HEK293 (cell line): ENCODE measurements at regions not wholly inside any gene's neighbourhood (a gene's known extent, or its start where the extent isn't known, plus 50 kb on each side); places are given as distances from the start of the nearest gene placed in this dataset.

Source experiments
- CTCF ChIA-PET: fragments of 350-600 bp; formaldehyde crosslinking; extraction: SDS; loops from one replicate; lab custom pipeline; 2021; ENCODE audit warnings: antibody characterized with exemption; lab: Yijun Ruan, JAX
- POLR2A ChIA-PET: fragments of 300-600 bp; formaldehyde crosslinking; extraction: SDS; loops from one replicate; lab custom pipeline; 2020; ENCODE audit warnings: antibody characterized with exemption, inconsistent platforms; lab: Yijun Ruan, JAX
- H3K27ac ChIP-seq: fragments of 200-500 bp; sonication (Bioruptor generic); 2 replicates; pipeline ENCODE4 v1.5.1; 2014; ENCODE audit warnings: low read depth, low read length, control low read depth, inconsistent platforms; ENCODE audit errors: extremely low read depth
- H3K36me3 ChIP-seq, 2 experiments: fragments of 200-500 bp in 1 of 2; sonication (Bioruptor generic) in 1 of 2; 1 replicate in 1 of 2; 2 replicates in 1 of 2; pipeline ENCODE4 v1.5.1; 2014 to 2017; ENCODE audit warnings: inconsistent platforms in 2 of 2, low read length in 2 of 2; ENCODE audit not compliant: control insufficient read depth in 2 of 2, insufficient read depth in 1 of 2
- H3K4me1 ChIP-seq: fragments of 200-500 bp; sonication (Bioruptor generic); 2 replicates; pipeline ENCODE4 v1.5.1; 2014; ENCODE audit warnings: mild to moderate bottlenecking, low read length, inconsistent platforms; ENCODE audit not compliant: control insufficient read depth, insufficient read depth
- H3K4me3 ChIP-seq: 2 replicates; pipeline ENCODE4 v1.5.1; 2011; ENCODE audit warnings: low read depth, mild to moderate bottlenecking, control low read depth, low read length, moderate library complexity
- H3K9me3 ChIP-seq: fragments of 200-500 bp; sonication (Bioruptor generic); 2 replicates; pipeline ENCODE4 v1.5.1; 2014; ENCODE audit warnings: low read depth, low read length, inconsistent platforms; ENCODE audit not compliant: control insufficient read depth, insufficient read depth
- MYNN ChIP-seq: fragments of 450-650 bp; formaldehyde crosslinking; IDR thresholded peaks from 2 replicates; pipeline ENCODE4 v1.5.1; 2016; ENCODE audit warnings: missing biosample characterization, missing genetic modification characterization, borderline replicate concordance
- ZNF138 ChIP-seq: fragments of 450-650 bp; formaldehyde crosslinking; IDR thresholded peaks from 2 replicates; pipeline ENCODE4 v1.5.1; 2016; ENCODE audit warnings: missing biosample characterization, missing genetic modification characterization, borderline replicate concordance
- ZNF157 ChIP-seq: fragments of 450-650 bp; formaldehyde crosslinking; IDR thresholded peaks from 2 replicates; pipeline ENCODE4 v1.5.1; 2016; ENCODE audit warnings: missing biosample characterization, missing genetic modification characterization
- ZNF341 ChIP-seq: fragments of 450-650 bp; formaldehyde crosslinking; IDR thresholded peaks from 2 replicates; pipeline ENCODE4; 2016; ENCODE audit warnings: low read depth, missing biosample characterization, missing genetic modification characterization
- ZNF529 ChIP-seq: fragments of 450-650 bp; formaldehyde crosslinking; IDR thresholded peaks from 2 replicates; pipeline ENCODE4 v1.5.1; 2017; ENCODE audit warnings: missing genetic modification characterization, missing biosample characterization; ENCODE audit not compliant: insufficient replicate concordance
- ZNF747 ChIP-seq: fragments of 450-650 bp; formaldehyde crosslinking; IDR thresholded peaks from 2 replicates; pipeline ENCODE4 v1.5.1; 2016; ENCODE audit warnings: missing biosample characterization, missing genetic modification characterization
- ZNF76 ChIP-seq: fragments of 450-650 bp; formaldehyde crosslinking; IDR thresholded peaks from 2 replicates; pipeline ENCODE4; 2016; ENCODE audit warnings: low read depth, missing biosample characterization, missing genetic modification characterization, borderline replicate concordance
- TF ChIP-seq, protein P1 (sequence below): fragments of 450-650 bp; formaldehyde crosslinking; IDR thresholded peaks from 2 replicates; pipeline ENCODE4 v1.5.1; 2016; ENCODE audit warnings: missing biosample characterization, missing genetic modification characterization, borderline replicate concordance
- TF ChIP-seq, protein P2 (sequence below): fragments of 450-650 bp; IDR thresholded peaks from 2 replicates; pipeline ENCODE4 v1.5.1; 2018; ENCODE audit warnings: missing biosample characterization, missing genetic modification characterization
- TF ChIP-seq, protein P3 (sequence below): fragments of 450-650 bp; formaldehyde crosslinking; IDR thresholded peaks from 2 replicates; pipeline ENCODE4 v1.5.1; 2016; ENCODE audit warnings: missing biosample characterization, missing genetic modification characterization
- TF ChIP-seq, protein P4 (sequence below): fragments of 450-650 bp; formaldehyde crosslinking; conservative IDR thresholded peaks from 2 replicates; pipeline ENCODE4 v1.5.1; 2016; ENCODE audit warnings: low read depth, missing biosample characterization, missing genetic modification characterization
- TF ChIP-seq, protein P5 (sequence below): fragments of 450-650 bp; formaldehyde crosslinking; IDR thresholded peaks from 2 replicates; pipeline ENCODE4 v1.5.1; 2017; ENCODE audit warnings: missing biosample characterization, missing genetic modification characterization
- TF ChIP-seq, protein P6 (sequence below): fragments of 450-650 bp; formaldehyde crosslinking; IDR thresholded peaks from 2 replicates; pipeline ENCODE4 v1.5.1; 2017; ENCODE audit warnings: missing biosample characterization, missing genetic modification characterization

DNA sequence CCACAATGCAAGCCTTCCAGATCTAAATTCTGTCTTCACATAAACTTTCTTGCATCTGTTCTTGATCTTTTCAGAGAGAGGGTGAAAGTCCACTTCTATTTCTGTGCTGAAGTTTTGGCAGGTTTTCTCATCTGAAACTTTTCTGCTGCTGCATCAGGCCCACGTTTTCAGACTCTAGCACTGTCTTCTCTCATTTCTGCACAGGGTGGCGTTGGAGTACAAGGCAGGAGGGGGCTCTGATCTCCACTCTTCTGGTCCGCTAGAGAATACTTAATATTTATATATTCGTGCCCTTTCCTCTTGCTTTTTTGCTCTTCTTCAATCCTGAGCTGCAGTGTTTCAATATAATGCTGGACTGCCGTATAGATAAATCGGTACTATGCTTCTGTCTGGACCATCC, 204.0 kb upstream of the PRDM9 start:
- Histone ChIP-seq H3K4me1 (no peaks in the 10 kb centered on the region), H3K9me3 (no peaks in the 10 kb centered on the region; the same call in 1 of the 2 replicates), H3K27ac (no peak overlapping the region), H3K4me3 (no peak overlapping the region), H3K36me3 (no peaks in the 10 kb centered on the region)
- POLR2A ChIA-PET: no interaction called here
- CTCF ChIA-PET: no interaction called here
- TF ChIP-seq, protein P1, sequence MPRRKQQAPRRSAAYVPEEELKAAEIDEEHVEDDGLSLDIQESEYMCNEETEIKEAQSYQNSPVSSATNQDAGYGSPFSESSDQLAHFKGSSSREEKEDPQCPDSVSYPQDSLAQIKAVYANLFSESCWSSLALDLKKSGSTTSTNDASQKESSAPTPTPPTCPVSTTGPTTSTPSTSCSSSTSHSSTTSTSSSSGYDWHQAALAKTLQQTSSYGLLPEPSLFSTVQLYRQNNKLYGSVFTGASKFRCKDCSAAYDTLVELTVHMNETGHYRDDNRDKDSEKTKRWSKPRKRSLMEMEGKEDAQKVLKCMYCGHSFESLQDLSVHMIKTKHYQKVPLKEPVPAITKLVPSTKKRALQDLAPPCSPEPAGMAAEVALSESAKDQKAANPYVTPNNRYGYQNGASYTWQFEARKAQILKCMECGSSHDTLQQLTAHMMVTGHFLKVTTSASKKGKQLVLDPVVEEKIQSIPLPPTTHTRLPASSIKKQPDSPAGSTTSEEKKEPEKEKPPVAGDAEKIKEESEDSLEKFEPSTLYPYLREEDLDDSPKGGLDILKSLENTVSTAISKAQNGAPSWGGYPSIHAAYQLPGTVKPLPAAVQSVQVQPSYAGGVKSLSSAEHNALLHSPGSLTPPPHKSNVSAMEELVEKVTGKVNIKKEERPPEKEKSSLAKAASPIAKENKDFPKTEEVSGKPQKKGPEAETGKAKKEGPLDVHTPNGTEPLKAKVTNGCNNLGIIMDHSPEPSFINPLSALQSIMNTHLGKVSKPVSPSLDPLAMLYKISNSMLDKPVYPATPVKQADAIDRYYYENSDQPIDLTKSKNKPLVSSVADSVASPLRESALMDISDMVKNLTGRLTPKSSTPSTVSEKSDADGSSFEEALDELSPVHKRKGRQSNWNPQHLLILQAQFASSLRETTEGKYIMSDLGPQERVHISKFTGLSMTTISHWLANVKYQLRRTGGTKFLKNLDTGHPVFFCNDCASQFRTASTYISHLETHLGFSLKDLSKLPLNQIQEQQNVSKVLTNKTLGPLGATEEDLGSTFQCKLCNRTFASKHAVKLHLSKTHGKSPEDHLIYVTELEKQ (tag by site-specific recombination): no peak
- TF ChIP-seq ZNF747 (tag by site-specific recombination): no peak
- TF ChIP-seq, protein P2, sequence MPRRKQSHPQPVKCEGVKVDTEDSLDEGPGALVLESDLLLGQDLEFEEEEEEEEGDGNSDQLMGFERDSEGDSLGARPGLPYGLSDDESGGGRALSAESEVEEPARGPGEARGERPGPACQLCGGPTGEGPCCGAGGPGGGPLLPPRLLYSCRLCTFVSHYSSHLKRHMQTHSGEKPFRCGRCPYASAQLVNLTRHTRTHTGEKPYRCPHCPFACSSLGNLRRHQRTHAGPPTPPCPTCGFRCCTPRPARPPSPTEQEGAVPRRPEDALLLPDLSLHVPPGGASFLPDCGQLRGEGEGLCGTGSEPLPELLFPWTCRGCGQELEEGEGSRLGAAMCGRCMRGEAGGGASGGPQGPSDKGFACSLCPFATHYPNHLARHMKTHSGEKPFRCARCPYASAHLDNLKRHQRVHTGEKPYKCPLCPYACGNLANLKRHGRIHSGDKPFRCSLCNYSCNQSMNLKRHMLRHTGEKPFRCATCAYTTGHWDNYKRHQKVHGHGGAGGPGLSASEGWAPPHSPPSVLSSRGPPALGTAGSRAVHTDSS (tag by site-specific recombination): no peak
- TF ChIP-seq, protein P3, sequence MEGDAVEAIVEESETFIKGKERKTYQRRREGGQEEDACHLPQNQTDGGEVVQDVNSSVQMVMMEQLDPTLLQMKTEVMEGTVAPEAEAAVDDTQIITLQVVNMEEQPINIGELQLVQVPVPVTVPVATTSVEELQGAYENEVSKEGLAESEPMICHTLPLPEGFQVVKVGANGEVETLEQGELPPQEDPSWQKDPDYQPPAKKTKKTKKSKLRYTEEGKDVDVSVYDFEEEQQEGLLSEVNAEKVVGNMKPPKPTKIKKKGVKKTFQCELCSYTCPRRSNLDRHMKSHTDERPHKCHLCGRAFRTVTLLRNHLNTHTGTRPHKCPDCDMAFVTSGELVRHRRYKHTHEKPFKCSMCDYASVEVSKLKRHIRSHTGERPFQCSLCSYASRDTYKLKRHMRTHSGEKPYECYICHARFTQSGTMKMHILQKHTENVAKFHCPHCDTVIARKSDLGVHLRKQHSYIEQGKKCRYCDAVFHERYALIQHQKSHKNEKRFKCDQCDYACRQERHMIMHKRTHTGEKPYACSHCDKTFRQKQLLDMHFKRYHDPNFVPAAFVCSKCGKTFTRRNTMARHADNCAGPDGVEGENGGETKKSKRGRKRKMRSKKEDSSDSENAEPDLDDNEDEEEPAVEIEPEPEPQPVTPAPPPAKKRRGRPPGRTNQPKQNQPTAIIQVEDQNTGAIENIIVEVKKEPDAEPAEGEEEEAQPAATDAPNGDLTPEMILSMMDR (tag by site-specific recombination): no peak
- TF ChIP-seq, protein P4, sequence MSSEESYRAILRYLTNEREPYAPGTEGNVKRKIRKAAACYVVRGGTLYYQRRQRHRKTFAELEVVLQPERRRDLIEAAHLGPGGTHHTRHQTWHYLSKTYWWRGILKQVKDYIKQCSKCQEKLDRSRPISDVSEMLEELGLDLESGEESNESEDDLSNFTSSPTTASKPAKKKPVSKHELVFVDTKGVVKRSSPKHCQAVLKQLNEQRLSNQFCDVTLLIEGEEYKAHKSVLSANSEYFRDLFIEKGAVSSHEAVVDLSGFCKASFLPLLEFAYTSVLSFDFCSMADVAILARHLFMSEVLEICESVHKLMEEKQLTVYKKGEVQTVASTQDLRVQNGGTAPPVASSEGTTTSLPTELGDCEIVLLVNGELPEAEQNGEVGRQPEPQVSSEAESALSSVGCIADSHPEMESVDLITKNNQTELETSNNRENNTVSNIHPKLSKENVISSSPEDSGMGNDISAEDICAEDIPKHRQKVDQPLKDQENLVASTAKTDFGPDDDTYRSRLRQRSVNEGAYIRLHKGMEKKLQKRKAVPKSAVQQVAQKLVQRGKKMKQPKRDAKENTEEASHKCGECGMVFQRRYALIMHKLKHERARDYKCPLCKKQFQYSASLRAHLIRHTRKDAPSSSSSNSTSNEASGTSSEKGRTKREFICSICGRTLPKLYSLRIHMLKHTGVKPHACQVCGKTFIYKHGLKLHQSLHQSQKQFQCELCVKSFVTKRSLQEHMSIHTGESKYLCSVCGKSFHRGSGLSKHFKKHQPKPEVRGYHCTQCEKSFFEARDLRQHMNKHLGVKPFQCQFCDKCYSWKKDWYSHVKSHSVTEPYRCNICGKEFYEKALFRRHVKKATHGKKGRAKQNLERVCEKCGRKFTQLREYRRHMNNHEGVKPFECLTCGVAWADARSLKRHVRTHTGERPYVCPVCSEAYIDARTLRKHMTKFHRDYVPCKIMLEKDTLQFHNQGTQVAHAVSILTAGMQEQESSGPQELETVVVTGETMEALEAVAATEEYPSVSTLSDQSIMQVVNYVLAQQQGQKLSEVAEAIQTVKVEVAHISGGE (tag by site-specific recombination): no peak
- TF ChIP-seq, protein P5, sequence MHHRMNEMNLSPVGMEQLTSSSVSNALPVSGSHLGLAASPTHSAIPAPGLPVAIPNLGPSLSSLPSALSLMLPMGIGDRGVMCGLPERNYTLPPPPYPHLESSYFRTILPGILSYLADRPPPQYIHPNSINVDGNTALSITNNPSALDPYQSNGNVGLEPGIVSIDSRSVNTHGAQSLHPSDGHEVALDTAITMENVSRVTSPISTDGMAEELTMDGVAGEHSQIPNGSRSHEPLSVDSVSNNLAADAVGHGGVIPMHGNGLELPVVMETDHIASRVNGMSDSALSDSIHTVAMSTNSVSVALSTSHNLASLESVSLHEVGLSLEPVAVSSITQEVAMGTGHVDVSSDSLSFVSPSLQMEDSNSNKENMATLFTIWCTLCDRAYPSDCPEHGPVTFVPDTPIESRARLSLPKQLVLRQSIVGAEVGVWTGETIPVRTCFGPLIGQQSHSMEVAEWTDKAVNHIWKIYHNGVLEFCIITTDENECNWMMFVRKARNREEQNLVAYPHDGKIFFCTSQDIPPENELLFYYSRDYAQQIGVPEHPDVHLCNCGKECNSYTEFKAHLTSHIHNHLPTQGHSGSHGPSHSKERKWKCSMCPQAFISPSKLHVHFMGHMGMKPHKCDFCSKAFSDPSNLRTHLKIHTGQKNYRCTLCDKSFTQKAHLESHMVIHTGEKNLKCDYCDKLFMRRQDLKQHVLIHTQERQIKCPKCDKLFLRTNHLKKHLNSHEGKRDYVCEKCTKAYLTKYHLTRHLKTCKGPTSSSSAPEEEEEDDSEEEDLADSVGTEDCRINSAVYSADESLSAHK (tag by site-specific recombination): no peak
- TF ChIP-seq ZNF157 (tag by site-specific recombination): no peak
- TF ChIP-seq ZNF529 (tag by site-specific recombination): no peak
- TF ChIP-seq, protein P6, sequence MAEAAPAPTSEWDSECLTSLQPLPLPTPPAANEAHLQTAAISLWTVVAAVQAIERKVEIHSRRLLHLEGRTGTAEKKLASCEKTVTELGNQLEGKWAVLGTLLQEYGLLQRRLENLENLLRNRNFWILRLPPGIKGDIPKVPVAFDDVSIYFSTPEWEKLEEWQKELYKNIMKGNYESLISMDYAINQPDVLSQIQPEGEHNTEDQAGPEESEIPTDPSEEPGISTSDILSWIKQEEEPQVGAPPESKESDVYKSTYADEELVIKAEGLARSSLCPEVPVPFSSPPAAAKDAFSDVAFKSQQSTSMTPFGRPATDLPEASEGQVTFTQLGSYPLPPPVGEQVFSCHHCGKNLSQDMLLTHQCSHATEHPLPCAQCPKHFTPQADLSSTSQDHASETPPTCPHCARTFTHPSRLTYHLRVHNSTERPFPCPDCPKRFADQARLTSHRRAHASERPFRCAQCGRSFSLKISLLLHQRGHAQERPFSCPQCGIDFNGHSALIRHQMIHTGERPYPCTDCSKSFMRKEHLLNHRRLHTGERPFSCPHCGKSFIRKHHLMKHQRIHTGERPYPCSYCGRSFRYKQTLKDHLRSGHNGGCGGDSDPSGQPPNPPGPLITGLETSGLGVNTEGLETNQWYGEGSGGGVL (tag by site-specific recombination): no peak
- TF ChIP-seq MYNN (tag by site-specific recombination): no peak
- no peak for TF ChIP-seq ZNF138 (tag by site-specific recombination)
- no peak for TF ChIP-seq ZNF76 (tag by site-specific recombination)
- no peak for TF ChIP-seq ZNF341
